Sigmoid colon (tissue), 4 donors: ENCODE measurements at regions not wholly inside any gene's neighbourhood (a gene's known extent, or its start where the extent isn't known, plus 50 kb on each side); places are given as distances from the start of the nearest gene placed in this dataset.

Source experiments
- POLR2AphosphoS5 ChIP-seq, 4 donors: sonication (generic); formaldehyde crosslinking; IDR thresholded peaks; one replicate each; pipeline ENCODE4 v1.6.1; 2017; ENCODE audit warnings: antibody characterized with exemption in 4 of 4
- TF ChIP-seq, protein P1 (sequence below), 4 experiments: fragments of 450-650 bp in 3 of 4; fragments of 200-600 bp in 1 of 4; IDR thresholded peaks; one replicate each; pipeline ENCODE4 v1.5.1; 2016 to 2019; ENCODE audit warnings: antibody characterized with exemption in 4 of 4, mild to moderate bottlenecking in 3 of 4, moderate library complexity in 2 of 4

DNA sequence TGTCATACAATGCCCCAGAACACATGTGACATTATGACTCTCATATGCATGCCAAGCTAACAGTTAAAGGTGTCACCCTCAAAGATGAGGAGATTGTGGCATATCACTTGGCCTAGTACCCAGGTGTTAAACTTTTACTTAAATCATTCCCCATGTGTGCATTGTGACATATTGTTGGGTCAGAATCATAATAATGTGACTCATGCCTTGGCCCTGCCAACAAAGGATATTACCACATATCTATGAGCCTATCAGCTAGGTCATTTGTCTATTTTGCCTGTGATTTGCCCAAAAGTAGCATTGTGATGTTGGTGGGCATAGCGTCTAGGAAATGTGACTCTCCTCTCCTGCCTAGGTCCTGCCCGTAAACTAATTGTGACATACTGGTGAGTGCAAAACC lies 1147.1 kb upstream of the AMELY start:
- TF ChIP-seq, protein P1, sequence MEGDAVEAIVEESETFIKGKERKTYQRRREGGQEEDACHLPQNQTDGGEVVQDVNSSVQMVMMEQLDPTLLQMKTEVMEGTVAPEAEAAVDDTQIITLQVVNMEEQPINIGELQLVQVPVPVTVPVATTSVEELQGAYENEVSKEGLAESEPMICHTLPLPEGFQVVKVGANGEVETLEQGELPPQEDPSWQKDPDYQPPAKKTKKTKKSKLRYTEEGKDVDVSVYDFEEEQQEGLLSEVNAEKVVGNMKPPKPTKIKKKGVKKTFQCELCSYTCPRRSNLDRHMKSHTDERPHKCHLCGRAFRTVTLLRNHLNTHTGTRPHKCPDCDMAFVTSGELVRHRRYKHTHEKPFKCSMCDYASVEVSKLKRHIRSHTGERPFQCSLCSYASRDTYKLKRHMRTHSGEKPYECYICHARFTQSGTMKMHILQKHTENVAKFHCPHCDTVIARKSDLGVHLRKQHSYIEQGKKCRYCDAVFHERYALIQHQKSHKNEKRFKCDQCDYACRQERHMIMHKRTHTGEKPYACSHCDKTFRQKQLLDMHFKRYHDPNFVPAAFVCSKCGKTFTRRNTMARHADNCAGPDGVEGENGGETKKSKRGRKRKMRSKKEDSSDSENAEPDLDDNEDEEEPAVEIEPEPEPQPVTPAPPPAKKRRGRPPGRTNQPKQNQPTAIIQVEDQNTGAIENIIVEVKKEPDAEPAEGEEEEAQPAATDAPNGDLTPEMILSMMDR (IDR thresholded peaks at IDR 0.05): no peak
- no peak for TF ChIP-seq POLR2AphosphoS5 (IDR thresholded peaks at IDR 0.05)
